ENCODE measurements at regions not wholly inside any gene's neighbourhood (a gene's known extent, or its start where the extent isn't known, plus 50 kb on each side); places are given as distances from the start of the nearest gene placed in this dataset.

GRCh38 chr2:226355600-226355999 lies 444.0 kb downstream of the IRS1 start:
- H3K4me3 ChIP-seq (ENCODE audit: low read length): no peak overlapping the region
- no peak overlapping the region for H3K27ac ChIP-seq (ENCODE audit: low read length)
- no peaks in the 10 kb centered on the region for H3K36me3 ChIP-seq (ENCODE audit: control insufficient read depth, low read depth, low read length)
- no peaks in the 10 kb centered on the region for H3K4me1 ChIP-seq (ENCODE audit: control insufficient read depth, low read depth, low read length)
- H3K9me3 ChIP-seq (ENCODE audit: control insufficient read depth, low read depth, low read length): no peaks in the 10 kb centered on the region
- H3K27me3 ChIP-seq (ENCODE audit: control insufficient read depth, insufficient read depth, low read length): no peaks in the 10 kb centered on the region
- no peak overlapping the region for H3K9ac ChIP-seq (ENCODE audit: low read length)

- no peaks in the 10 kb centered on the region for H3K27me3 ChIP-seq (ENCODE audit: control insufficient read depth, insufficient read depth, low read length)
- no peak overlapping the region for H3K9ac ChIP-seq (ENCODE audit: low read length)
- no peak overlapping the region for H3K4me3 ChIP-seq (ENCODE audit: low read length)
- no peaks in the 10 kb centered on the region for H3K9me3 ChIP-seq (ENCODE audit: control insufficient read depth, low read depth, low read length)
- H3K36me3 ChIP-seq (ENCODE audit: control insufficient read depth, low read depth, low read length): no peaks in the 10 kb centered on the region
- no peak overlapping the region for H3K27ac ChIP-seq (ENCODE audit: low read length)
- no peaks in the 10 kb centered on the region for H3K4me1 ChIP-seq (ENCODE audit: control insufficient read depth, low read depth, low read length)
Measured at GRCh38 chr2:226354434-226354833, 445.2 kb downstream of the IRS1 start.

GRCh38 chr2:226352941-226353560 lies 446.6 kb downstream of the IRS1 start:
- Histone ChIP-seq H3K36me3 (ENCODE audit: control insufficient read depth, low read depth, low read length) (no peaks in the 10 kb centered on the region), H3K9ac (ENCODE audit: low read length) (no peak overlapping the region), H3K4me1 (ENCODE audit: control insufficient read depth, low read depth, low read length) (no peaks in the 10 kb centered on the region), H3K27me3 (ENCODE audit: control insufficient read depth, insufficient read depth, low read length) (no peaks in the 10 kb centered on the region), H3K9me3 (ENCODE audit: control insufficient read depth, low read depth, low read length) (no peaks in the 10 kb centered on the region), H3K4me3 (ENCODE audit: low read length) (no peak overlapping the region), H3K27ac (ENCODE audit: low read length) (no peak overlapping the region)

DNA sequence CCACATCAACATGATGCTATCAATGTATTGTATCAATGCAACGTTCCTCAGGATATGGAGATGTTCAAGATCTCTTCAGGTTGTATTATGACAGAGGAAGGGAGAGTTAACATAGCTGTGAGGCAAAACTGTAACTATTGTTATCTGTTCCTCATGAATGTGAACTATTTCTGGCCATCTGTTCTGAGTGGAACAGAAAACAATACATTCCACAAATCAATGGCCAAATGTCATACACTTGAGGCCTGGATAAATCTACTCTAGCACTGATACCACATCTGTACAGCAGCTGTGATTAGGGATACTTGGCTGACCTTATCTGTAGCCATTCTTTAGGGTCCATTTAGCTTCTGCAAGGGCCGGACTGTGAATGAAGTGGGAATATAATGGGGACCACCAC lies 447.9 kb downstream of the IRS1 start:
- H3K4me1 ChIP-seq (ENCODE audit: control insufficient read depth, low read depth, low read length): no peaks in the 10 kb centered on the region
- no peaks in the 10 kb centered on the region for H3K27me3 ChIP-seq (ENCODE audit: control insufficient read depth, insufficient read depth, low read length)
- H3K9me3 ChIP-seq (ENCODE audit: control insufficient read depth, low read depth, low read length): no peaks in the 10 kb centered on the region
- no peaks in the 10 kb centered on the region for H3K36me3 ChIP-seq (ENCODE audit: control insufficient read depth, low read depth, low read length)
- no peak overlapping the region for H3K27ac ChIP-seq (ENCODE audit: low read length)
- no peak overlapping the region for H3K9ac ChIP-seq (ENCODE audit: low read length)
- no peak overlapping the region for H3K4me3 ChIP-seq (ENCODE audit: low read length)

- H3K9me3 ChIP-seq (ENCODE audit: control insufficient read depth, low read depth, low read length): no peaks in the 10 kb centered on the region
- no peaks in the 10 kb centered on the region for H3K4me1 ChIP-seq (ENCODE audit: control insufficient read depth, low read depth, low read length)
- no peaks in the 10 kb centered on the region for H3K36me3 ChIP-seq (ENCODE audit: control insufficient read depth, low read depth, low read length)
- H3K4me3 ChIP-seq (ENCODE audit: low read length): no peak overlapping the region
- no peak overlapping the region for H3K27ac ChIP-seq (ENCODE audit: low read length)
- H3K9ac ChIP-seq (ENCODE audit: low read length): no peak overlapping the region
- H3K27me3 ChIP-seq (ENCODE audit: control insufficient read depth, insufficient read depth, low read length): no peaks in the 10 kb centered on the region
Measured at GRCh38 chr2:226339616-226340015, 460.0 kb downstream of the IRS1 start.

DNA sequence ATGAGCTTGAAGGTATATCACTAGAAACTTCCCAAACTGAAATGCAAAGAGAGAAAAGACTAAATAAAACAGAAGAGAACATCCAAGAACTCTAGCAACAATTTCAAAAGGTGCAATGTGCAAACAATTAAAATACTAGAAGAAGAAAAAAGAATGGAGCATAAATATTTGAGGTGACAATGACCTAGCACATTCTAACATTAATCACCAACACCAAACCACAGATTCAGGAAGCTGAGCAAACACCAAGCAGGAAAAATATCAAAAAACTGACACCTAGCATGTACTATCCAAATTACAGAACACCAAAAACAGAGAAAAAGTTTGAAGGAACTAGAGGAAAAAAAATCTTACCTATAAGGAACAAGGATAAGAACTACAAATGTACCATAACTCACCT lies 460.8 kb downstream of the IRS1 start:
- H3K9me3 ChIP-seq (ENCODE audit: control insufficient read depth, low read depth, low read length): no peaks in the 10 kb centered on the region
- H3K4me1 ChIP-seq (ENCODE audit: control insufficient read depth, low read depth, low read length): no peaks in the 10 kb centered on the region
- H3K27me3 ChIP-seq (ENCODE audit: control insufficient read depth, insufficient read depth, low read length): no peaks in the 10 kb centered on the region
- H3K9ac ChIP-seq (ENCODE audit: low read length): no peak overlapping the region
- no peaks in the 10 kb centered on the region for H3K36me3 ChIP-seq (ENCODE audit: control insufficient read depth, low read depth, low read length)
- H3K4me3 ChIP-seq (ENCODE audit: low read length): no peak overlapping the region
- H3K27ac ChIP-seq (ENCODE audit: low read length): no peak overlapping the region

GRCh38 chr2:226337941-226338600 lies 461.5 kb downstream of the IRS1 start:
- no peak overlapping the region for H3K4me3 ChIP-seq (ENCODE audit: low read length)

GRCh38 chr2:226336283-226336682 lies 463.3 kb downstream of the IRS1 start:
- H3K9ac ChIP-seq (ENCODE audit: low read length): no peak overlapping the region
- H3K27ac ChIP-seq (ENCODE audit: low read length): no peak overlapping the region

More at GRCh38 chr2:226337941-226338600, 461.5 kb downstream of the IRS1 start:
- no peaks in the 10 kb centered on the region for H3K36me3 ChIP-seq (ENCODE audit: control insufficient read depth, low read depth, low read length)
- H3K9ac ChIP-seq (ENCODE audit: low read length): no peak overlapping the region
- no peaks in the 10 kb centered on the region for H3K27me3 ChIP-seq (ENCODE audit: control insufficient read depth, insufficient read depth, low read length)
- no peaks in the 10 kb centered on the region for H3K9me3 ChIP-seq (ENCODE audit: control insufficient read depth, low read depth, low read length)
- no peaks in the 10 kb centered on the region for H3K4me1 ChIP-seq (ENCODE audit: control insufficient read depth, low read depth, low read length)
- H3K27ac ChIP-seq (ENCODE audit: low read length): no peak overlapping the region

DNA sequence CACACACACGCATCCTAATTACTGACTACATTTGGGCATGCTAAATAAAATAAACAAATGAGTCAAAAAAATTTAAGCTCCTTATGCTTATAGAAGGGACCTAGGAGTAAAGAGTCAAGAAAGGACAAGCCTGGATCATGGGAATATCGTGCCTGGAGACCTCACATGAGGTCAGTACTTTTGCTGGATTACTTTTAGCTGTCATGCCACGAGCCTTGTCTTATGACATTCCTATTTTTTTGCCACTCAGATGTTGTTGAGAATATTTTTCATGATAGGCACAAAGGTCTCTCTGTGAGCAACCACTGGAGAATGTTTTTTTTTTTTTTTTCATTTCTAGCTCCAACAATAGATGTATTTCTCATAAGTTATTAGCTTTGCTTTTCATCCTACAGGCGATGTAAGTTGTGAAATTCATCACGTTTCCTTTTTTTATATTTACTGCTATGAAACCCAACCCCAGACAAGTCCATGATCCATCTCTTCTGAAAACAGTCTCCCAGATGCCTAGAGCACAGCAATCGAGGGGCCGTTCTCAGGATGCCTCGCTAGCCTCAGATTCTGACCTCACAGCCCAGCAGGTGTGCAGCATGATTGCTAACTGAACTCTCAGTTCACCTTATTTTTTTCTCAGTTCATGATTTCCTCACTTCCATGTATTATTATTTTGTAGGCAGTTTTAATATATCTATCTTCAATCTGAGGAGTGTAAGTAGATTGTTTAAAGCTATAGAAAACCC lies 464.5 kb downstream of the IRS1 start:
- Histone ChIP-seq H3K36me3 (ENCODE audit: control insufficient read depth, low read depth, low read length) (no peaks in the 10 kb centered on the region), H3K9ac (ENCODE audit: low read length) (no peak overlapping the region), H3K4me3 (ENCODE audit: low read length) (no peak overlapping the region), H3K27me3 (ENCODE audit: control insufficient read depth, insufficient read depth, low read length) (no peaks in the 10 kb centered on the region), H3K27ac (ENCODE audit: low read length) (no peak overlapping the region), H3K4me1 (ENCODE audit: control insufficient read depth, low read depth, low read length) (no peaks in the 10 kb centered on the region), H3K9me3 (ENCODE audit: control insufficient read depth, low read depth, low read length) (no peaks in the 10 kb centered on the region)

More at GRCh38 chr2:226336283-226336682, 463.3 kb downstream of the IRS1 start:
- Histone ChIP-seq H3K36me3 (ENCODE audit: control insufficient read depth, low read depth, low read length) (no peaks in the 10 kb centered on the region), H3K9me3 (ENCODE audit: control insufficient read depth, low read depth, low read length) (no peaks in the 10 kb centered on the region), H3K4me1 (ENCODE audit: control insufficient read depth, low read depth, low read length) (no peaks in the 10 kb centered on the region), H3K4me3 (ENCODE audit: low read length) (no peak overlapping the region), H3K27me3 (ENCODE audit: control insufficient read depth, insufficient read depth, low read length) (no peaks in the 10 kb centered on the region)

DNA sequence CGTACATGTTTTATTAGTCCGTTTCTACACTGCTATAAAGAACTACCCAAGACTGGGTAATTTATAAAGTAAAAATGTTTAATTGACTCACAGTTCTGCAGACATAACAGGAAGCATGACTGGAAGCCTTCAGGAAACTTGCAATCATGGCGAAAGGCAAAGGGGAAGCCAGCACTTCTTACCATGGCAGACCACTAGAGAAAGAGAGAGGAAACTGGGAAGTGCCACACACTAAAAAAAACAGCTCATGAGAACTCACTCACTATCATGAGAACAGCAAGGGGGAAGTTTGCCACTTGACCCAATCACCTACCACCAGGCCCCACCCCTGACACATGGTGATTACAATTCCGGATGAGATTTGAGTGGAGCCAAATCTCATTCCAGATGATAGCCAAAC lies 466.2 kb downstream of the IRS1 start:
- H3K27ac ChIP-seq (ENCODE audit: low read length): no peak overlapping the region
- no peak overlapping the region for H3K9ac ChIP-seq (ENCODE audit: low read length)
- H3K36me3 ChIP-seq (ENCODE audit: control insufficient read depth, low read depth, low read length): no peaks in the 10 kb centered on the region
- no peaks in the 10 kb centered on the region for H3K27me3 ChIP-seq (ENCODE audit: control insufficient read depth, insufficient read depth, low read length)
- no peaks in the 10 kb centered on the region for H3K9me3 ChIP-seq (ENCODE audit: control insufficient read depth, low read depth, low read length)
- no peak overlapping the region for H3K4me3 ChIP-seq (ENCODE audit: low read length)
- H3K4me1 ChIP-seq (ENCODE audit: control insufficient read depth, low read depth, low read length): no peaks in the 10 kb centered on the region

- H3K9ac ChIP-seq (ENCODE audit: low read length): no peak overlapping the region
- peaks cover 5% of the 10 kb centered on the region for H3K4me1 ChIP-seq (ENCODE audit: control insufficient read depth, low read depth, low read length)
- no peak overlapping the region for H3K27ac ChIP-seq (ENCODE audit: low read length)
- H3K4me3 ChIP-seq (ENCODE audit: low read length): no peak overlapping the region
- H3K9me3 ChIP-seq (ENCODE audit: control insufficient read depth, low read depth, low read length): no peaks in the 10 kb centered on the region
- no peaks in the 10 kb centered on the region for H3K36me3 ChIP-seq (ENCODE audit: control insufficient read depth, low read depth, low read length)
- no peaks in the 10 kb centered on the region for H3K27me3 ChIP-seq (ENCODE audit: control insufficient read depth, insufficient read depth, low read length)
Measured at GRCh38 chr2:226330206-226330605, 469.4 kb downstream of the IRS1 start.
